ENCODE measurements at regions not wholly inside any gene's neighbourhood (a gene's known extent, or its start where the extent isn't known, plus 50 kb on each side); places are given as distances from the start of the nearest gene placed in this dataset.

DNA sequence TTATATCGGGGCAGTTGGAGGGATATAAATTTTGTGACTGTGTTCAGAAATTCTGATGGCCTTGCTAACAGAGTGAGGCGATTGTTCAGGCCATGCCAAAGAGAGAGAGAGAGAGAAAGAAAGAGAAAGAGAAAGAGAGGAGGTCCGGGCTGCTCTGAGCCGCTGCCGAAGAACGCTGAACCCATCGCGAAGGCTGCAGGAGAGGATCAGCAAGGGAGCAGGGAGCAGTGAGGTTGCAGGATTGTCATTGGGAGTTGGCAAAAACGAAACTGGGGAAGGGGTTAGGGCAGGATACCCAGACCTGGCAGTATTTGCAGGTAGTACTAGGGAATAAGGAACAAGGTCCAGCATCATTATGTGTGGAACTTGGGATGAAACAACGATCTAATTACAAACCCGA lies 537.1 kb downstream of the INSC start:
- no peak for DNase-seq (ENCODE audit: low read depth)
- TF ChIP-seq, protein P1, sequence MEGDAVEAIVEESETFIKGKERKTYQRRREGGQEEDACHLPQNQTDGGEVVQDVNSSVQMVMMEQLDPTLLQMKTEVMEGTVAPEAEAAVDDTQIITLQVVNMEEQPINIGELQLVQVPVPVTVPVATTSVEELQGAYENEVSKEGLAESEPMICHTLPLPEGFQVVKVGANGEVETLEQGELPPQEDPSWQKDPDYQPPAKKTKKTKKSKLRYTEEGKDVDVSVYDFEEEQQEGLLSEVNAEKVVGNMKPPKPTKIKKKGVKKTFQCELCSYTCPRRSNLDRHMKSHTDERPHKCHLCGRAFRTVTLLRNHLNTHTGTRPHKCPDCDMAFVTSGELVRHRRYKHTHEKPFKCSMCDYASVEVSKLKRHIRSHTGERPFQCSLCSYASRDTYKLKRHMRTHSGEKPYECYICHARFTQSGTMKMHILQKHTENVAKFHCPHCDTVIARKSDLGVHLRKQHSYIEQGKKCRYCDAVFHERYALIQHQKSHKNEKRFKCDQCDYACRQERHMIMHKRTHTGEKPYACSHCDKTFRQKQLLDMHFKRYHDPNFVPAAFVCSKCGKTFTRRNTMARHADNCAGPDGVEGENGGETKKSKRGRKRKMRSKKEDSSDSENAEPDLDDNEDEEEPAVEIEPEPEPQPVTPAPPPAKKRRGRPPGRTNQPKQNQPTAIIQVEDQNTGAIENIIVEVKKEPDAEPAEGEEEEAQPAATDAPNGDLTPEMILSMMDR (IDR thresholded peaks at IDR 0.05; ENCODE audit: low read depth, low read length, missing control alignments): no peak
- H3K4me3 ChIP-seq (ENCODE audit: low read depth, low read length): no peak overlapping the region

DNA sequence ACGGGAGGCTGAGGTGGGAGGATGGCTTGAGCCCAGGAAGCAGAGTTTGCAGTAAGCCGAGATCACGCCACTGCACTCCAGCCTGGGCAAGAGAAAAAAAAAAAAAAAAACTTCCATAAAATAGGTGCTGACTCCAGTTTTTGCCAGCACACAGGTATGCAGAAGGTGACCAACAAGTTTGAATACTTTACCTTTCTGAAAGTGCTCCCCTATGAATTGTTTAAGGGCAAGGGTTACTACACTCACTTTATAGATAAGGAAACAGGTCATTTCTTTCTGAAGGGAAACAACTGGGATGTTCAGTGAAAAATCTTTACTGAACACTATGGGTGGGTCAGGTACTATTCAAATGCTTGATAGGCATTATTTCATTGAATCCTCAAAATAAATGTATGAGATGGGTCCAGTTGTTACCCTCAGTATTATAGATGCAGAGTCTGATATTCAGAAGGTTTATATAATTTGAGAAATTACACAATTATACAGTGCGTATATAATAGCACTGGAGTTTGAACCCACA lies 538.5 kb downstream of the INSC start:
- no peak overlapping the region for H3K4me3 ChIP-seq (ENCODE audit: low read depth, low read length)
- TF ChIP-seq, protein P1 (IDR thresholded peaks at IDR 0.05; ENCODE audit: low read depth, low read length, missing control alignments): no peak

DNA sequence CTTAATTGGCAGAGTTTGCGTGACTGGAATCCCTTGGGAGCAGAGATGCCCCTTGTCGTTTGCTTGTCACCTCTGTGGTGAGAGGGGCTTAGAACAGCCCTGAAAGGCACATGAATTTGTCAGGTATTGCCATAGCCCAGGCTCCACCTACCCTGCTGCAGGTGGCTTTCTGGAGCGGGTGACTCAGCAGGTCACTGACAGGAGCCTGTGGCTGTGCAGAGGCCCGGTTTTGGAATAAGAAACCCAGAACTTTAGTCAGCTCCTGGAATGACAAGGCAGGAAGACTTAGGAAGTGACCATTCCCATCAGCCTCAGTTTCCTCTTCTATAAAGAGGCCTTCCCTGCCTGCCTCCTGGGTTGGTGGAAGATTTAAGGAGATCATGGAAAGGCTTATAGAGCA lies 539.7 kb downstream of the INSC start:
- no peak overlapping the region for H3K4me3 ChIP-seq (ENCODE audit: low read depth, low read length)
- DNase-seq (ENCODE audit: low read depth): no peak
- TF ChIP-seq, protein P1 (IDR thresholded peaks at IDR 0.05; ENCODE audit: low read depth, low read length, missing control alignments): no peak

More for the DNA sequence above, 538.5 kb downstream of the INSC start:
- no peak for DNase-seq (ENCODE audit: low read depth)

DNA sequence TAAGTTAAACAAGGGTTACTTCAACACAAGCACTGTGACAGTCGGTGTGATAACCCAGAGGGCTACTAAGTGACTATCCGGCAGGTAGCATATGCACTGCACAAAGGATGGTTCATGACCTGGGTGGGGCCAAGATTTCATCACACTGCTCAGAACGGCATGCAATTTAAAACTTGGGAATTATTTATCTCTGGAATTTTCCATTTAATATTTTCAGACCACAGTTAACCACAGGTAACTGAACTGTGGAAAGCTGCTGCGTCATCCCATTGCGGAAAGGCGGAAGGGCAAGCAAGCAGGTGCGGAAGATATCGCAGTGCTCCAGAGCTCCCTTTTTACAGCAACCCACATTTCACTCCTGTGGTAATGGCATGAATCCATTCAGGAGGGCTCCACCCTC lies 540.8 kb downstream of the INSC start:
- H3K4me3 ChIP-seq (ENCODE audit: low read depth, low read length): no peak overlapping the region
- DNase-seq (ENCODE audit: low read depth): no peak
- TF ChIP-seq, protein P1 (IDR thresholded peaks at IDR 0.05; ENCODE audit: low read depth, low read length, missing control alignments): no peak

DNA sequence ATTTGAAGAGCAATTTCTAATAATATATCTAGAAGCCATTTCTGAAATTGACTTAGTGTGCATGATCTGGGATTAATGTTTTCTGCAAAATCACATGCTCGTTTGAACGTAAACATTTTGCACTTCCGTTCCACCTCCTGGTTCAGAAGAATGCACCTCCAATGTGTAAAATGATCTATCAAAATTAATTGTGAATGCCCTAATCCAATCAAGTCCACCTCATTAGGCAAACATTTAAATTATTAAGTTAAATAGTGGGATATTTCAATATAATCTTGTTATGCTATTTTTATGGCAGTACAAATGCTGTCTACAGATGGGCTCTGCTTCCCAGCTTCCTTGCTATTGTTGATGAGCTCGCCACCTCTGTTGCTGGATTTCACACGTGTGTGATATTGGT lies 542.5 kb downstream of the INSC start:
- no peak for DNase-seq (ENCODE audit: low read depth)
- H3K4me3 ChIP-seq (ENCODE audit: low read depth, low read length): no peak overlapping the region
- TF ChIP-seq, protein P1 (IDR thresholded peaks at IDR 0.05; ENCODE audit: low read depth, low read length, missing control alignments): no peak

DNA sequence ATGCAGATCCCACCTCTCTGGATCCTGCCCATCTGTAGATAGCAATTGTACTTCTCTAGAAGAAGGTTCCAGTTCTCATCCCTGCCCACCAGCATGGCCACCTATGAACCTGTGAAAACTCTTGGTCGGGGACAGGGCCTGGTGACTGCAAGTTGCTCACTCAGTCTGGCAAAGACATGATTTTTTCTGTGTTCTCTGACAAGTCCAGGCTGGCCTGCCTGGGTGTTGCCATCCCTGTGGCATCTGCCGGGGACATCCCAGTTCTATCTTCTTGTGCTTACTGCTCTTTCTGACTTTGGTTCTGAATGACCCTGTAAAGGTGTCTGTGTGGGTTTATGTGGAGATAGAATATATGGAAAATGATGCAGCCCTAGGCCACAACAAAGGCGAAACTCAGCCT lies 545.8 kb downstream of the INSC start:
- no peak overlapping the region for H3K4me3 ChIP-seq (ENCODE audit: low read depth, low read length)
- TF ChIP-seq, protein P1 (IDR thresholded peaks at IDR 0.05; ENCODE audit: low read depth, low read length, missing control alignments): no peak
- DNase-seq (ENCODE audit: low read depth): no peak

DNA sequence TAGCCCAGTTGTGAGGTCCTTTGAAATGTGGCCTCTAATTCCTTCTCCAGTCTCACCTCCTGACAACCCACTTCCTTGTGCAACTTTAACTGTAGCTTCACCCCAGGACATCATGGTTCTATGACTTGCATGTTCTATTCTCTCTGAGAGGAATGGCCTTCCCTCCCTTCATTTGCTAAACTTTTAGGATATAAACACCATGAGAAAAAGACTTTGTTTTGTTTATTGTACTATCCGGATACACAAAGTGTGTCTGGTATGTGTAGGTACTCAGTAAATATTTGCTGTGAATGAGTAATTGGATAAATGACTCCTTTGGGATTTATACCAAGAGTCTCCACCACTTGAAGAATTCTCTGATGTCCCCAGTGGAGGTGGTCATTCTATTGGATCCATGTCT lies 547.6 kb downstream of the INSC start:
- no peak for DNase-seq (ENCODE audit: low read depth)
- TF ChIP-seq, protein P1 (IDR thresholded peaks at IDR 0.05; ENCODE audit: low read depth, low read length, missing control alignments): no peak
- H3K4me3 ChIP-seq (ENCODE audit: low read depth, low read length): no peak overlapping the region
